HG02852 (cell line): ENCODE measurements at regions not wholly inside any gene's neighbourhood (a gene's known extent, or its start where the extent isn't known, plus 50 kb on each side); places are given as distances from the start of the nearest gene placed in this dataset.

Experiments
- ATAC-seq: cut with Tn5 transposase; IDR thresholded peaks from one replicate; pipeline ENCODE4 v1.9.1; 2021; ENCODE audit warnings: mild to moderate bottlenecking, moderate library complexity; ENCODE audit not compliant: unreplicated experiment

DNA sequence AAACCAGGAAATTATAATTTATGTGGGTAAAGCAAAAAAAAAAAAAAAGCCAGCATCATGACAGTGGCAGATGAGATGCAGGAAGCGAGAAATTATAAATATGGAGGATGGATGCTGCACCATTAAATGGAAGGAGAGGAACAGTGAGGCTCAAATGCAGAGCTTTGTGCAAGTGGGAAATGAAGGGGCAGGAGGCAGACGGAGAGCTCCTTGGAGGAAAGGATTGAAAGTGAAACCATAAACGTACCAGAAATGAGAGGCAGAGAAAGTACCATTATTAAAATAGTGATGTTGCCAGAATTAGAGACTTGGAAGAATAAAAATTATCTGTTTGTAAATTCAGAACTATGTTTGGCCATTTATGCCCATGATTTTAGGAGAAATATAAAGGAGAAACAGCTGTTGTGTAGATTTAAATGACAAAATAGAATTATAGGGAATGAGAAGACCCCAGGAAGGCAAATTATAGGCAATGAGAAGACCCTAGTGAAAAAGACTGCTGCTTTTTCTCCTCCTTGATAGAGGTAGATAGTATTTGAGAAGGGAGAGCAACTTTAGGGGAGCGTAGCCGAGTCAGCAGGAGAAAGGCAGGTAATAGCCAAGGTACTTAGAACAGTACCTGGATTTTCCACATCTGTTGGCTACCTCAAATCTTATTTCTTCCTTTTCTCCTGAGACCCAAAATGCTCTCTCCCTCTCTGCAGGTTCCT is 341.0 kb upstream of the CD180 start:
- no peak for ATAC-seq

DNA sequence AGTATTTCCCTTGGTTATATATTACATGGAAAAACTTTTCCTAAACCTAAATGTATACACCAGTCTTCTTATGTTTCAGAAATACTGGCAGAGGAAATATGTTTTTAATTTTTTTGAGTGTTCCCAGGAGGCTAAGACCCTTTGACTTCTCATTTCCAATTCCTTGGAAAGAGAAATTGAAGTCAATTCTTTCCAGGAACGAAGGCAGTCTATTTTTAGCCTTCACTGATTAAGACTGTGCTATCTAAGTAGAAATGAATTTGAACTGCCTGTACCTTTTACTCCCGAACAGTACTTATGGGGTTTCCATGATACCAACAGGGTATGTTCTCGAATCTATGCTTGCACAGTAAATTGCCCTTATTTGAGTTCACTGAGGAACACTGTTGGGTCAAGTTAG is 340.3 kb upstream of the CD180 start:
- ATAC-seq = no peak

DNA sequence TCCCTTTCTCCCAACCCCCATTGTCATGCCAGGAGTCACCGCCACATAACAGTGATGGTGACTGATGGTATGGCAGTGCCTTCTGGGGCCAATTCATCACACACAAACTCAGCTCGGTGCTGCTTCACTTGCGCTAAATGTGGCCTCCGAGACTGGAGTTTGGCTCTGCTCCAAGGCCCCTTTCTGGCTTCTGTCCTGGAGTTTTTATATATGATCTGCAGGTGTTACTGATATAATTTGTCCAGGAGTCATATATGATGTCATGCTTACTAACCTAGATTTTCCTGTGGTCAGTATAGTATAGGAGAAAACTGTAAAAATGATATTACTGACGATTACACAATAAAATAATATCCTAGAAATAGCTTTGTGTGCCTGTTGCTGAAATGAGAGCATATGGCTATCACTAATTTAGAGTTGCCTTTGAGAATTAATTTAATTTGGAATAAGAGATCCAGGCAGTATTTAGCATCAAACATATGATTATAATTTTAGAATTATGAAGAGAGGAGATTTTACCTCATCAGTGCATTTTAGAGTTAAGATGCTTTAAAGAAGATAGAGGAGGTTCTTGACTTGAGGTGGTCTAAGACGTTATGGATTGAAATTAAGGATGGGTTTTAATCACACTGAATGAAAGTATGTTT is 334.1 kb upstream of the CD180 start:
- ATAC-seq = no peak

DNA sequence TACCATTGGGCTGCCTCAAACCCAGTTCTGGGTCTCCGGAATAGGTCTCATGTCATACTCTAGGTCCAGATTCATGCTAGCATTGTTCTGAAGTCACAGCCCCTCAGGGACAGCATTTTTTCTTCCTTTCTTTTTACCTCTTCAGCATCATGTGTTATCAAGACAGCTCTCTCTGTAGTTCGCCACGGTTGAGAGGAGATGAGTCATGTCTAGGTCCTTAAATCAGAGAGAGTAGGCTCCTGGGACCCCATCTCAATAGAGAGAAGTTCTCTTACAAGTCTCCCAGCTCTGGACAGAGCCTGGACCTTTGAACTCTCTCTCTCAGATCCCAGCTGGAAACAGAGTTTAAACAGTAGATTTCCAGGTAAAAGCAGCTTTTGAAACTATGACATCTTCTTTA is 332.4 kb upstream of the CD180 start:
- ATAC-seq = no peak

DNA sequence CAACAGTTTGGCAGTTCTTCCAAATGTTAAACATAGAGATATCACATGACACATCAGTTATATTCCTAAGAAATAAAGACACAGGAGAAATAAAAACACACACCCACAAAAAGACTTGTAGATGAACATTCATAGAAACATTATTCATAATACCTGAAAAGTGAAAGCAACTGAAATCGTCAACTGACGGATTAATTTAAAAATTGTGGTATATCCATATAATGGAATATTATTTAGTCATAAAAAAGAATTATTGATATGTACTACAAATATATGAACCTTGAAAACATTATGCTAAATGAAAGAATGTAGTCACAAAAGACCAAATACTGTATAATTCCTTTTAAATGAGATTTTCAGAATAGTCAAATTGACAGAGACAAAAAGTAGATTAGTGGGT is 330.2 kb upstream of the CD180 start:
- no peak for ATAC-seq

DNA sequence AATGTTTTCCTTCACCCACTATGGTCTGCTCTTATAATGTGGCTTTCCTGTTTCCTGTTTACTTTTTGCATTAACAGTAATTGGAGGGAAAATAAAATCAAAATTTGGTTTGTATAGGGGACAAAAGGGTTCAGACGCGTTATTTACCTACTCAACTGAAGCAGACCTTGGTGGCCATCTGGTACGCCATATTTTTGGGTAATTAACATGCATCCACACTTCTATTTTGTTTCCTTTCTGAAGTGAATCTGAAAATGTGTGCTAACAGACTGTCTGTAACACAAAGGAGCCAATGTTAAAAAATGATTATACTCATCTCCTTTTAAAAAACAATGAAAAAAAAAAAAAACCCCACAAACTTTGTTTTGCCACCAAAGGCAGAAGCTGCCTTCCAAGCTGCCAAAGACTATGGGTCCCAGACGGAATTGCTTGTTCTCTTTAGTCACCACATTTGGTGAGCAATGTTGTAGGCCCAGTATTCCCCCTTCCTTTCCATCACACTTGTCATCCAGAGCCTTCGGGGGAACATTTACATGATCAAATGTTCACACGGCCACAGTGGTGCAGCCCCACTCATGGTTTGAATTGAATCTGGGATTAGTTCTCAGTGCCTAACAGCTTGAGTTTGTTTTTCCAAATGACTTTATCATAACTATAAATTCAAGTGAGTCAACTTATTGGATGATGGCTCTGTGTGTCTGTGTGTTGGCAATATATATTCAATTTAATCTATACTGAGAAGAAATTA is 323.7 kb upstream of the CD180 start:
- no peak for ATAC-seq

DNA sequence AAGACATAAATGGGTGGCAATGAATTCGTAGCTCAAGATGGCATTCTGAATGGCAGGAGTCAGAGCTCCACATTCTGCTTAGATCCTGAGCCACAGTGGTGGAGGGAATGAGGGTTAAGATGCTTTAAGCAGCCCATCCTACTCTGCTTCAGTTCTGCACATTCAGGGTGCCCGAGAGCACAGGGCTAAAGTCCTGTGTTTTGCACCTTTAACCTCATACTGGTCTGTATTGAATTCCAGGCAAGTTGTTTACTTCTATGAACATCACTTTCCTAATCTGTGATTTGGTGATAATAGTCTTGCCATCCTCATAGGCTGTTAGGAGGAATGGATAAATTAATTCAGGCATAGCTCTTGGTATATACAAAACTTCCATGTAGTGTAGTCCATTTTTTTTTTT is 321.6 kb upstream of the CD180 start:
- ATAC-seq = no peak

DNA sequence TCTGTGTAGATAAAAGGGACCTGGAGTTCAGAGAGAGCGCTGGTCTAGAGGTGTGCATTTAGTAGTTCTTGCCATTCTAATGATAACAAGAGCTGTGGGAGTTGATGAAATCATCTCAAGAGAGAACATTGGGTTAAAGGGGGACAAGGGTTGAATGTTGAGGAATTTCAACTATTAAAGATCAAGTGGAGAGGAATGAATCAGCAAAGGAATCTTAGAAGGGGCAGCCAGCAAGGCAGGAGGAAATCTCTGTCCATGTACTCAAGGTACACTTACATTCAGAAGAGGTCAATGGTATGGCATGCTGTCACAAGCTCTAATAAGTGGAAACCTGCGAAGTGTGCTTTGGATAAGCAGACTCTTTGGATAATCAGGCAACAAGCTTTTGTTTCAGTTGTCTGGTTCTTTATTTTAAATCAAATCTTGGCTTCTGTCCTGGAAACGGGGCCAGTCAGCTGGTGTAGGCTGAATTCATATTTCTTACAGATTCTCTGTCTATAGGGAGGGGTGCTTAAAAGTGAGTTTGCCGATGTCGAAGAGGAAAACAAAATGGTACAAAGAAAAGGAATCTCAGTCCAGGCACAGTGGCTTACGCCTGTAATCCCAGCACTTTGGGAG is 320.5 kb upstream of the CD180 start:
- no peak for ATAC-seq

DNA sequence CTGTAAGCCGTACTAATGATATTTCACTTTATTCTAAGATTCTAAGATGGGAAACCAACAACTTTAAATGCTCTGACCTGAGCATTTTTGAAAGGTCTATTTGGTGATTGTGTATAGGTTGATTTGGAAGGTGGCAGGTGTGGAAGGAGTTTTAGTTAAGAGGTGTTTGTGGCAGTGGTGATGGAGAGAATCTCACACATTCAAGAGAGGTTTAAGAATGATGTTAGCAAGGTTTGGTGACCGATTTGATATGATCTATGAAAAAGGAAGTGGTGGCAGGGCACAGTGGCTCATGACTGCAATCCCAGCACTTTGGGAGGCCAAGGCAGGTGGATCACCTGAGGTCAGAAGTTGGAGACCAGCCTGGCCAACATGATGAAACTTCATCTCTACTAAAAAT is 319.2 kb upstream of the CD180 start:
- no peak for ATAC-seq

DNA sequence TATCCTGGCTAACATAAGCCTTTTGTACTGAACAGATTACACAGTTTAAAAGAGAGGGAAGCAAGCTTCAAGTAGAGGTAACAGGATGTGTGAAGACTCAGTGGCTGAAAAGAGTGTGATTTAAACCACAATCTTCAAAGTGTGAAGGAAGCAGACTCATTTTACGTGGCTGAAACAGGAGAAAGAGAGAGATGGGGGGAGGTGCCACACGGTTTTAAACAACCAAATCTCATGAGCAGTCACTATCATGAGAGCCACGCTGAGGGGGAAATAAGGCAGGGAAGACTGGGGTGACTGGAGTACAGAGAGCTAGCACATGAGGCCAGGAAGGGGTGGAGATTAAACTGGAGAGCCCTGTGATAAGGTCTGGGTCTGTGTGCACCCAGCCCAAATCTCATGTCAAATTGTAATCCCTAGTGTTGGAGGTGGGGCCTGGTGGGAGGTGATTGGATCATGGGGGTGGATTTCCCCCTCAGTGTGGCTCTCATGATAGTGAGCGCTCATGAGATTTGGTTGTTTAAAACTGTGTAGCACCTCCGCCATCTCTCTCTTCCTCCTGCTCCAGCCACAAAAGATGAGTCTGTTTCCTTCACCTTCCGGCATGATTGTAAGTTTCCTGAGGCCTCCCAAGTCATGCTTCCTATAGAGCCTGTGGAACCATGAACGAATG is 318.6 kb upstream of the CD180 start:
- ATAC-seq = no peak

DNA sequence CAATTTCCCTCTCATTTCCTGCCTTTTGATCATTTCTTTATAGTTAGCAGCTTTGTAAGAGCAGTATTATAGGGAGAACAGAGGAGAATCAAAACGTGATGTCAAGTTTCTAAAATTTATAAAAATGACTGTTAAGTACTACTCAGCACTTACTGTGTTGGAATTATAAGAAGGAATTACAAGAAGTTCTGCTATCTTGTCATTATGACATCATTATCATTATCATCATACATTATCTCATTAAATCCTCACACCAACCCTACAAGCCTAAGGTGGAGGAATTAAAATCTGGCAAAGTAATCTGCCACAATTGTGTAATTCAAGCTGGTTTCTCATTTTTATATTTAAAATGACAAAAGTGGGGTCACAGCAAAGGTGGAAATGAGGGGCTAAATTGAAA is 316.2 kb upstream of the CD180 start:
- ATAC-seq = no peak

DNA sequence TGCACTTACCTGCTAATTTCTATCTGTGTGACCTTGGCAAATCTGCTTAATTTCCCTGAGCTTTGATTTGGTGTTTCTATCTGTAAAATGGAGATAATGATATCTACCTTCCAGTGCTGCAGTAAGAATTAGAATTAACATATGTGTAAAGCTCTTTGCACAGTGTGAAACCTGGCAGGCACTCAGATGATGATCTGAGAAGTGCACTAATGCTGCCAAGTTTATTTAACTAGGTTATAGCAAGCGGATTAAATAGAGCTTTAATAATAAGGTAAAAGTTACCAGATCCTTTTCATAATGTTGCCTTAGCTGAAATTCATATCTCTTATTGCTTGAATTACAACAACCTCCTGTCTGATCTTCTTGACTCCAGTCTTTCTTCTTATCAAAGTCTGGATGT is 315.3 kb upstream of the CD180 start:
- ATAC-seq = no peak

DNA sequence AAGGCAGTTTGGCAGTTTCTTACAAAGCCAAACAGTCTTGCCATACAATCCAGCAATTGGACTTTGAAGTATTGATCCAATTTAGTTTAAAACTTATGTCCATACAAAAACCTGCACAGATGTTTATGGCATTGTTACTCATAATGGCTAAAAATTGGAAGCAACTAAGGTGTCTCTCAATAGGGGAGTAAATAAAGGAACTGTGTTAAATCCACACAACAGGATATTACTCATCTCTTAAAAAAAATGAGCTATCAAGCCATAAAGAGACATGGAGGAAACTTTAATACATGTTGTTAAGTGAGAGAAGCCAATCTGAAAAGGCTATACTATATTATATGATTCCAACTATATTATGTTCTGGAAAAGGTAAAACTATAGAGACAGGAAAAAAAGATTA is 313.6 kb upstream of the CD180 start:
- no peak for ATAC-seq

DNA sequence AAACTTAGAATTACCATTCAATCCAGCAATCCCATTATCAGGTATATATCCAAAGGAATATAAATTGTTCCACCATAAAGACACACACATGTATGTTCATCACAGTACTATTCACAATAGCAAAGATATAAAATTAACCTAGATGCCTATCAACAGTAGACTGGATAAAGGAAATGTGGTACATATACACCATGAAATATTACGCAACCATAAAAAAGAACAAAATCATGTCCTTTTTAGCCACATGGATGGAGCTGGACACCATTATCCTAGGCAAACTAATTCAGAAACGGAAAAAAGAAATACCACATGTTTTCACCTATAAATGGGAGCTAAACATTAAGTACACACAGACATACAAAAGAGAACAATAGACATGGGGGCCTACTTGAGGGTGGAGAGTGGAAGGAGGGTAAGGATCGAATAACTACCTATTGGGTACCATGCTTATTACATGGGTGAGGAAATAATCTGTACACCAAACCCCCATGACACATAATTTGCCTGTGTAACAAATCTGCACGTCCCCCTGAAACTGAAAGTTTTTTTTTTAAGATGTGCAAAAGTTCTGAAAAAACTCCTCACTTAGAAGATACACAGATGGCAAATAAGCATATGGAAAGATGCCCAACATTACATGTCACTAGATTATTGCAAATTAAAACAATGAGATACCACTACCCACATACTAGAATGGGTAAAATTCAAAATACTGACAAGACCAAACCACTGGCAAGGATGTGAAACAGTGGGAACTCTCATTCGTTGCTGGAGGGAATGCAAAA is 313.0 kb upstream of the CD180 start:
- ATAC-seq = no peak

DNA sequence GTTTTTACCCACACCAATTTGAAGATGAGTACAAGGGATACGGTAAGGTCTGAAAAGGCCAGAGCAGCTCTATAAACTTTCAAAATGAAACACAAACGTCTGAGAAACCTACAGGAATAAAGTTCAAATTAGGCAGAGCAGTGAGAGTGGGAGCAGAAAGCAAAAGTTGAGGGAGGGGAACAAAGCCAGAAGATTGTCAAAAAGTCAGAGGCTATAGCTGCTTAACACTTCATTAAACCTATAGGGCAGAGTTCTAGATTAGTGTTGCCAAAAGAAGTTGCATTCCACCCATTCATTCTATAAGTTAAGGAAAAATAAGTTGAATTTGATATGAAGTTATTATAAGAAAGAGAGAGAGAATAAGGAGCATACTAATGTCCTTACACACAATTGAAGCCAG is 309.6 kb upstream of the CD180 start:
- ATAC-seq = no peak

DNA sequence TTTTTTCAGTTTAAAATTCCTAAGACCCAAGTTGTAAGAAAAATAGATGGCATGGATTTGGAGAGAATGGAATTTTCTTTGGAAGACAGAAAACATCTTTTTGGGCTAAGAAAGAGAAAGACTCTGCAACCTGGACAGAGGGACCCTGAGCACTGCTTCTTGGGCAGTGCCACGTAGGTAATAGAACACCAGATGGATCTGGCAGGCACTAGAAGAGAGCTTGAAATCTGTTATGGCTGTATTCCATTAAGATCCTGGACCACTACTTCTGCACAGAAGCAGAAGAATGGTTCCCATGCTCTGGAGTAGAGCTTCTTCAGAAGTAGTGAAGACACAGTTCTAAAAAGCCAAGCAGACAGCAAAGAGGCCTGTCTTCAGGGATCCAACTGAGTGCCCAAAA is 306.4 kb upstream of the CD180 start:
- ATAC-seq = no peak

DNA sequence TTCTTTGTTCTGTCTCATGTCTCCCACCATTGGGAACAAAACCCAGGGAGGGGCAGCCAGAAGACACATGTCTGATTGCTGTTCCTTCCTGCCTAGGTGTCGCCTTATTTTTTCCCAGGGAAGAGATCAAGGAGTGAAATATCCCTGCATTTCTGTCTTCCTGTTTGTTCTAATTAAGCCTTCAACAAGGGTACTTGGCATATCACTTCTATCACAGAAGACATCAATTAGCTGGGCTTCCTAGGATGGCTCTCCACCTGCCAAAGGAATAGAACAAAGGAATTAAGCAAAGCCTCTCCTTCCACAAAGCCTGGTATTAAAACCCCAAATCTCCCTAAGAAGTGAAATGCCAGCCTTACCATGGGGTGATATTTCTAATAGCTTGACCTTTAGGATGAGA is 299.5 kb upstream of the CD180 start:
- ATAC-seq = no peak

DNA sequence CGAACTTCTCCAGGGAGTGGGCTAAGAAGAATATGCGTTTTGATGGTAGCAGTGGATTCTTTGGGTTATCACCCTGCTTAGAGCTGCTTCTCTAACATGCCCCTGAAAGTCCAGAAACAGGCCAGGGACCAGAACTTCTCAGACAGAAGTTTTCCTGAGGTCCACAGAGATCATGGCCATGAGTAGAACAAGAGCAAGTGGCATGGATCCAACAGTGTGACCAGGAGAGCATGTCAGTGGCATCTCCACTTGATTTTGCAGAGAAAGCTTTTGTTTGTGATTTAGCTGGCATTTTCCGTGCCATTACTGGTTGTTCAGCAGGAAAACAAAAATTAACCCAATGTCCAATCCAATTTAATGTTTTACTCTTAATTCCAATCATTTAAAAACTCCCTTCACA is 298.5 kb upstream of the CD180 start:
- no peak for ATAC-seq

DNA sequence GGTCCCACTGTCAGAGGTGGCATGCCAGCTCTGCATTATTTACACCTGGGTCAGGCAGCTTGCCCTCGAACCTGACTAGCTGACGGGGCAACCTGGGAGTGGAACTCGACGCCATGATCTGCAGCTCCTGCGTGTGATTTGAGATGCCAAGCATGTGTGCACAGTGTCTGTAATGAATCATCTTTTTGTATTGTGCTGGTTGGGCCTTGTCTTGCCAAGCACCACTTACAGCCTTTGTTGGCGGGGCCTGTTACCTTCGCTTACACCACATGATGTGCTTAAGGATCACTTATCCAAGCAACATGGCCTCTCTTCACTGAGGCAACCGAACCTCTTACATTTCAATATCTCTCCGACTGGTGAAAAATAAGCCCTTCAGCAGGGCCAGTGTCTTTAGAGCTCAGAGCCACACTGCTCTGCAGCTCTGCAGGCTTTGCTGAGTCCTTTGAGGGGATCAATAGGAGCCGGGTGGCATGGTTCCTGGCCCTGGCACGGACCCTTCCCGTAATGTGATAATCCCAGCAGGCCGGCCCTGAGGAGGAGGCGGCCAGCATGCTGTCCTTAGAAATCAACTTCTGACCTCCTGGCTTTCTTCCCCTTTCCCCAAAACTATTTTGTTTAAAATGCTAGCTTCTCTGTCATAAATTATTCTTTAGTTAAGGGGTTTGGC is 297.7 kb upstream of the CD180 start:
- ATAC-seq = no peak

DNA sequence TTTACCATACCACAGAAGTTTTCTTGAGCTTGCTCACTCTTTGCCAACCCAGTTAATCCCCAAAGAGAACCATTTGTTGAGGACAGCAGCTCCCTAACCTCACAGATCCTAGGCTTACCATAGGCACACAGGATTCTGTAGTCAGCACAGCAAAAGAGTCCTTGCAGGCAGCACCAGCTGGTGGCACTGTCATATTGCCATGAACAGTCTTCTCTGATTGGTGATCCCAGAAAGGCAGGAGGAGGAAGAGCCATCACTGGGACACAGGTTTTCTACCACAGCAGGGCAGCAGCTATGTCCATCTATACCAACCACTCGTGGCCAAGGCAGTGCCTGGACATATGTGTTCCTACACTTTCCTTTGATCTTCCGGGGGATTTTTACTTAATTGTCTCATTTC is 297.1 kb upstream of the CD180 start:
- no peak for ATAC-seq
